HuH-7.5 (cell line): ENCODE measurements at regions not wholly inside any gene's neighbourhood (a gene's known extent, or its start where the extent isn't known, plus 50 kb on each side); places are given as distances from the start of the nearest gene placed in this dataset.
"Not testable (repeated sequence)": the region's sequence is repeated elsewhere in the genome, so short reads cannot be mapped to it uniquely, and the experiment has no call there.

ENCODE experiments used
- DNase-seq: peaks from one replicate; pipeline ENCODE4 v3.0.0; 2011; ENCODE audit warnings: low spot score

GRCh38 chr12:124673801-124674617 lies 106.6 kb upstream of the NCOR2 start:
- DNase-seq = no peak

GRCh38 chr12:124669271-124669721 lies 101.9 kb upstream of the NCOR2 start:
- not testable (repeated sequence) for DNase-seq

- DNase-seq = no peak
These were observed 101.2 kb upstream of the NCOR2 start for GRCh38 chr12:124668602-124669001.

GRCh38 chr12:124667506-124668326 lies 100.3 kb upstream of the NCOR2 start:
- no peak for DNase-seq

DNA sequence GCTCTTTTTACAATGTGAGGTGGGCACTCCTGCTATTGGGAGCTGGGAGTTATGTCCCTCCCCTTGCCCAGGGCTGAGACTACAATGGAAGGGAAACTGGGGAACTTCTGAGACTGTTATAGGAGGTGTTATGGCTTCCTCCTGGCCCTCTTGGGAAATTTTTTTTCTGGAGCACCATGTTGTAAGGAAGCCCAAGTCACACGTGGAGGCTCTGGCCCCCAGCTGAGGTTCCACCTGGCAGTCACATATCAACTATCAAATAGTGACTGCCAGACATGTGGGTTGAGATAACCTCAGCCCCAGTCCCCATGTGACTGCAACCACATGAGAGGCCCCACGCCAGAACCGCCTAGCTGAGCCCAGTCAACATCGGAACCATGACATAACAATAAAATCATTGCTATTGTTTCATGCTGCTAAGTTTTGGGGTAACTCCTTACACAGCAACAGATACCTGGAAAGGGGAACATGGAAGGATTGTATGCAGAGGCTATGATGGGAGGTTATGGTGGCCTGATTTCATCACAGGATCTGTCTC lies 99.4 kb upstream of the NCOR2 start:
- no peak for DNase-seq

DNA sequence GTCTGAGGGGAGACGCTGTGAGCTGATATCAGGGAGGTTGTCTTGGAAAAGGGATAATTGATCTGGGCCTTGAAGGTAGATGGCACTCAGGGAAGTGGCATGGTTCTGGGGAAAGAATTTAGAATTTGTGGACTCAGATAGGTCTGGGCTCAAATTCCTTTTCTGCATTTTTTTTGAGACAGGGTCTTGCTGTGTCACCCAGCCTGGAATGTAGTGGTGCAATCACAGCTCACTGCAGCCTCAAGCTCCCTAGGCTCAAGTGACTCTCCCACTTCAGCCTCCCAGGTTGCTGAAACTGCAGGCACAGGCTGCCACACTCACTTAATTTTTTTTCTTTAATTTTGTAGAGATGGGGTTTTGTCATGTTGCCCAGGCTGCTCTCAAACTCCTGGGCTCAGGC lies 98.1 kb upstream of the NCOR2 start:
- DNase-seq = no peak

GRCh38 chr12:124664395-124665111 lies 97.1 kb upstream of the NCOR2 start:
- no peak for DNase-seq

GRCh38 chr12:124663771-124664366 lies 96.5 kb upstream of the NCOR2 start:
- no peak for DNase-seq

DNA sequence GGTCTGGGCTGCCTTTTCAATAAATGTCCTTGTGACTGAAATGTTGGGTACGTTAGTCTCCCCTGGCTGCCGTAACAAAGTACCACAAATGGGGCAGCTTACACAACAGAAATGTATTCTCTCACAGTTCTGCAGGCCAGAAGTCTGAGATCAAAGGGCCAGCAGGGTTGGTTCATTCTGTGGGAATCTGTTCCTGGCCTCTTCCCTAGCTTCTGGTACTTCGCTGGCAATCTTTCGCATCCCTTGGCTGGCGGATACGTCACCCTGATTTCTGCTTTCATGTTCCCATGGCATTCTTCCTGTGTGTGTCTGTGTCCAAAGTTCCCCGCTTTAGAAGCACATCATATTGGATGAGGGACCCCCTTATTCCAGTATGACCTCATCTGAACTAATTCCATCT lies 95.8 kb upstream of the NCOR2 start:
- no peak for DNase-seq

DNA sequence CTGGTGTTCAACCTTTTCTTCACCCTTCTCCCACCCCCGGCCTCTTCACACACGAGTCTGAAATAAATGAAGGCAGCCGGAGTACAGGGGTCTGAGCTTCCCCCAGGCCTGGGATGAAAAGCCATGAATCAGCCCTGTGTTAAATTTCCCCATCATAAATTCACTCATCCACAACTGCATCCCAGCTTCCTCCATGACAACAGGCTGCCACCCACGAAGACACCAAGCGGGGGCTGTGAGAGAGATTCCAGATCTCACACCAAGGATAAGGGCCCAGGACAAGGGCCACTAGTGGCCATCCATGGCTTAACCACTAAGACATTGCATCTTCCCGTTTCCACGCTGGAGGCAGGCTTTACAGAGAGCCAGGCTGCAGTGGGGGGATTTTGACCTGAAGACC lies 93.9 kb upstream of the NCOR2 start:
- DNase-seq = no peak

DNA sequence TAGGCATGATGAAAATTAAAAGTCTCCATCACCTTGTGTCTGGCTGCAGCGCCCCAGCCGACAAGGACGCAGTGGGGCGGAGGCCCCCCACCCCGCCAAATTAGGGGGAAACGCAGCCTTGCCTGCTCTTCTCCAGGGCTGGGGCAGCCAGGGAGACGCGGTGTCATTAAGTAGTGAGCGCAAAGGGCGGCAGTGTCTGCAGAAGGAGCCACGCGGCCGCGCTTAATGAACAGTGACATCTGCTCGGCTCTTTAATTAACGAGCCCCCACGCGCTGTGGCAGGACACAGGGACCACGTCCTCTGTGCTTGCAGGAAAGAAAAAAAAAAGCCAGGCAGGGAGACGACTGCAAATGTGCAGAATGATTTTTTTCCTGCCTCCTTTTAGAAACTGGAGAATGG lies 93.4 kb upstream of the NCOR2 start:
- DNase-seq = no peak

DNA sequence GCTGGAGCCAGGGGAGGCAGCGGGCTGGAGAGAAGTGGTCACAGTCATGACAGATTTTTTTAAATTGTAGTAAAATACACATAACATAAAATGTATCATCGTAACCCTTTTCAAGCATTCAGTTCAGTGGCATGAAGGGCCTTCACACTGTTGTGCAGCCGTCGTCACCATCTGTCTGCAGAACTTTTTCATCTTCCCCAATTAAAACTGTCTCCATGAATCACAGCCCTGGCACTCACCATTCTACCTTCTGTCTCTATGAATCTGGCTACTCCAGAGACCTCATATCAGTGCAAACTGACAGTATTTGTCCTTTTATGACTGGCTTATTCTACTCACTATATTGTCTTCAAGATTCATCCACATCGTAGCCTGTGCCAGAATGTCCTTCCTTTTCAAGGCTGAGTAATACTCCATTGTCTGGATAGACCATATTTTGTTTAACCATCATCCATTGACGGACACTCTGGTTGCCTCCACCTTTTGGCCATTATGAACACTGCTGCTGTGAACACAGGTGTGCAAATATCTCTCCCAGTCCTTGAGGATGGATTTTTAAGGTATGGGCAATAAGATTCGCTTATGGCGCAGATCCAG lies 91.5 kb upstream of the NCOR2 start:
- DNase-seq = no peak

DNA sequence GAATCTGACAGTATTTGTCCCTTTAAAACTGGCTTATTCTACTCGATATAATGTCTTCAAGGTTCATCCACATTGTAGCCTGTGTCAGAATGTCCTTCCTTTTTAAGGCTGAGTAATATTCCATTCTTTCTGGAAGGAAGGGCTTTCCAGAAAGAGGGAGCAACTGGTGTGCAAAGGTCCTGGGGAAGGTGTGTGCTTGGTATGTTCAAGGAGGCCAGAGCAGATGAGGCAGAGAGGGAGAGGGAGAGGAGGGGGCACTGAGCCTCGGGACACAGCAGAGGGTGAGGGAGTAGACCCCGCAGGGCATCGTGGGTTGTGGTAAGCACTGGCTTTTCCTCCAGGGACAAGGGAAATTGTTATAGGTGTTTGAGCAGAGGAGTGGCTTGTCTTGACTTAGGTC lies 90.9 kb upstream of the NCOR2 start:
- no peak for DNase-seq

DNA sequence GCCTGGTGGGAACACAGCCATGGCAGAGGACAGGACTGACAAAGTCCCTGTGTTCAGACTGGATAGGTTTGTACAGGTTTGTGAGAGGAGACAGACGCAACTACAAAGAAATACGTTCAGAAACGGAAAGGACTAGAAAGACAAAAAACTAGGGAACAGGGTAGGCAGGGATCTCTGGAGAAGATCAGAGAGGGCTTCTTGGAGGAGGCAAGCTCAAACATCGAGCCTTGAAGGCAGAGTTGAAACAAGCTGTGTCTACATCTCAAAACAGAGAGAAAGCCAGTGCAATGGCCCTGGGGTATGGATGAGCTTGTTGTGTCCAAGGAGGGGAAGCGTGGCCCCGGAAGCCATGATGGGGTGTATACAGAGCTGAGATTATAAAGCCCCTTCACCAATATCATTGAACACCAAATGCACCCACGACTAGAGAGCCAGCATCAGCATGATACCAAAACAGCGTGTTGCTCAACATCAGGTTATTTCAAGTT lies 89.6 kb upstream of the NCOR2 start:
- DNase-seq = no peak

GRCh38 chr12:124655698-124656516 lies 88.5 kb upstream of the NCOR2 start:
- DNase-seq = no peak

GRCh38 chr12:124655048-124655697 lies 87.8 kb upstream of the NCOR2 start:
- no peak for DNase-seq

DNA sequence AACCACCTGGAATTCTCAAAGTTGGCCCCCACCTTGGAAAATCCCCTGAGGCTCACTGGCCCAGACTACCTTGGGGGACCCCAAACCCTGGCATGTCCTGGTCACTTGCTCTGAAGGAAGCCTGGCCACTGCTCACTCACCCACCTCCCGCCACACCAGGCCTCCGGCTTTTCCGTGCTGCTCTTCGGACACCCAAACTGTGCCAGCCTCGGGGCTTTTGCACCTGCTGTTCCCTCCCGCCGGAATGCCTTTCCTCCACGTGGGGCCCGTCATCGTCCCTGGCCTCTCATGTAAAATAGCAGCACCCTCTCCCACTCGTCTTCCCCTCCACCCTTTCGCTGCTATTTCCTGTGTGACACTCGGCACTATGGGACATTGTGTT lies 87.2 kb upstream of the NCOR2 start:
- no peak for DNase-seq

- DNase-seq = no peak
These were observed 85.9 kb upstream of the NCOR2 start for GRCh38 chr12:124653169-124653931.

DNA sequence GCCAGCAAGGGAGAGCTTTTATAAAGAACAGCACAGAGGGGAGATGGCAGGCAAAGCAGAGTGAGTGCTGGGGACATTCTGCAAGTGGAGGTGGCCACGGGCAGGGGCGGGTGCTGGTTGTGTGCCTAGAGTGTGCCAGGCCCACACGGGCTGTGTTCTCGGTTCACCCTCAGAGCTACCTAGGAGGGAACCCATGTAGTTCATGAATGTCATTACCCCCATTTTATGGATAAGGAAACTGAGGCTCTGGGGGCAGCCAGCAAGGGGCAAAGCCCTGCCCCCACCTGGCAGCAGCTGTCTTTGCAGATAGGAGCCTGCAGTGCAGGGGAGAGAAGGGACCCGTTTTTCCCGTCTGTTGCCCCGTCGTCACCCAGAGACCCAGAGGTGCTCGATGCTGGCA lies 85.2 kb upstream of the NCOR2 start:
- no peak for DNase-seq
